Right lobe of liver (tissue), 6 donors: ENCODE measurements at regions not wholly inside any gene's neighbourhood (a gene's known extent, or its start where the extent isn't known, plus 50 kb on each side); places are given as distances from the start of the nearest gene placed in this dataset.

Experiments
- ATAC-seq, 4 donors: fragments of 200-7000 bp; cut with Tn5 transposase; one replicate each; pipeline ENCODE4 v1.9.1; 2020; ENCODE audit warnings: mild to moderate bottlenecking in 4 of 4, moderate library complexity in 4 of 4
- DNase-seq, 3 donors: peaks; one replicate each; pipeline ENCODE4 v3.0.0-alpha.2; 2020
- H3K27ac ChIP-seq, 3 donors: fragments of 200-600 bp; one replicate each; pipeline ENCODE4 v1.8.0; 2022
- H3K27me3 ChIP-seq, 2 donors: fragments of 200-600 bp; one replicate each; pipeline ENCODE4 v1.8.0; 2022
- H3K36me3 ChIP-seq, 4 donors: fragments of 200-600 bp; sonication (generic) in 1 of 4; one replicate each; pipeline versions ENCODE4 v1.5.1 to v1.8.0; 2017 to 2022; ENCODE audit warnings: control low read depth in 1 of 4
- H3K4me1 ChIP-seq, 4 donors: fragments of 200-600 bp; sonication (generic) in 1 of 4; one replicate each; pipeline versions ENCODE4 v1.5.1 to v1.8.0; 2017 to 2022; ENCODE audit warnings: control low read depth in 1 of 4
- H3K4me3 ChIP-seq, 3 donors: fragments of 200-600 bp; one replicate each; pipeline ENCODE4 v1.8.0; 2022
- H3K9me3 ChIP-seq, 4 donors: fragments of 200-600 bp; sonication (generic) in 1 of 4; one replicate each; pipeline versions ENCODE4 v1.5.1 to v1.8.0; 2017 to 2022; ENCODE audit warnings: control low read depth in 1 of 4
- CTCF ChIP-seq, 4 donors: fragments of 200-600 bp in 3 of 4; fragments of 450-650 bp in 1 of 4; IDR thresholded peaks; one replicate each; pipeline versions ENCODE4 v1.5.1 to v1.8.0; 2016 to 2022; ENCODE audit warnings: antibody characterized with exemption in 4 of 4, mild to moderate bottlenecking in 2 of 4
- POLR2A ChIP-seq: fragments of 450-650 bp; IDR thresholded peaks from one replicate; pipeline ENCODE4 v1.6.1; 2017; ENCODE audit warnings: antibody characterized with exemption, mild to moderate bottlenecking
- WGBS: methylation state at CpG from one replicate; pipeline ENCODE4 v1.1.6; 2018; ENCODE audit warnings: low coverage, low lambda C conversion rate; ENCODE audit not compliant: insufficient coverage; ENCODE audit errors: missing lambda C conversion rate; 5-methylcytosine and 5-hydroxymethylcytosine counted together
- intact Hi-C, 2 donors: fragments of 100-400 bp; cut with DNase I; formaldehyde crosslinking; loops; one replicate each; pipeline versions ENCODE4 v1.11.2 to v1.14.1; 2022
- donor health status: DM: no; HTN: yes; CAD: no.
- donor health status: DM: no; HTN: no; CAD: no.
- donor health status: DM: no; HTN: no; CAD: no.
- donor health status: DM: no; HTN: yes; CAD: no.
- donor health status: DM: no; HTN: yes; CAD: no.

GRCh38 chr11:40032331-40032730 is 1427.1 kb downstream of the LRRC4C start:
- TF ChIP-seq CTCF (IDR thresholded peaks at IDR 0.05) (no peak), POLR2A (no peak)
- no peak overlapping the region for H3K4me3 ChIP-seq
- no peaks in the 10 kb centered on the region for H3K36me3 ChIP-seq
- 27% methylated on average over 3 of the region's 3 CpGs for WGBS
- no peak for ATAC-seq
- no peaks in the 10 kb centered on the region for H3K9me3 ChIP-seq
- intact Hi-C loops, result no loop called here
- no peaks in the 10 kb centered on the region for H3K4me1 ChIP-seq
- no peak for DNase-seq
- no peaks in the 10 kb centered on the region for H3K27me3 ChIP-seq
- H3K27ac ChIP-seq, result no peak overlapping the region

GRCh38 chr11:40030867-40031266 is 1428.6 kb downstream of the LRRC4C start:
- no peak for DNase-seq
- Histone ChIP-seq H3K27ac (no peak overlapping the region), H3K9me3 (no peaks in the 10 kb centered on the region), H3K4me3 (no peak overlapping the region), H3K4me1 (no peaks in the 10 kb centered on the region), H3K27me3 (no peaks in the 10 kb centered on the region), H3K36me3 (no peaks in the 10 kb centered on the region)
- WGBS, result 23% methylated on average over 2 of the region's 2 CpGs
- intact Hi-C loops, result no loop called here
- no peak for TF ChIP-seq CTCF (IDR thresholded peaks at IDR 0.05)
- TF ChIP-seq POLR2A, result no peak
- no peak for ATAC-seq

GRCh38 chr11:40029391-40029790 is 1430.1 kb downstream of the LRRC4C start:
- ATAC-seq, result no peak
- H3K4me3 ChIP-seq, result no peak overlapping the region

GRCh38 chr11:40027720-40028119 is 1431.7 kb downstream of the LRRC4C start:
- DNase-seq, result no peak
- H3K9me3 ChIP-seq, result no peaks in the 10 kb centered on the region
- no peak overlapping the region for H3K27ac ChIP-seq
- no peak for ATAC-seq
- no peaks in the 10 kb centered on the region for H3K27me3 ChIP-seq
- H3K36me3 ChIP-seq, result no peaks in the 10 kb centered on the region
- TF ChIP-seq POLR2A (no peak), CTCF (IDR thresholded peaks at IDR 0.05) (no peak)
- WGBS, result 56% methylated on average over 5 of the region's 5 CpGs
- intact Hi-C loops, result no loop called here
- no peak overlapping the region for H3K4me3 ChIP-seq
- H3K4me1 ChIP-seq, result no peaks in the 10 kb centered on the region

More at GRCh38 chr11:40029391-40029790, 1430.1 kb downstream of the LRRC4C start:
- TF ChIP-seq CTCF (IDR thresholded peaks at IDR 0.05) (no peak), POLR2A (no peak)
- no peak overlapping the region for H3K27ac ChIP-seq
- no peaks in the 10 kb centered on the region for H3K4me1 ChIP-seq
- H3K36me3 ChIP-seq, result no peaks in the 10 kb centered on the region
- H3K9me3 ChIP-seq, result no peaks in the 10 kb centered on the region
- DNase-seq, result no peak
- WGBS, result 53% methylated on average over 13 of the region's 13 CpGs
- intact Hi-C loops, result no loop called here
- H3K27me3 ChIP-seq, result no peaks in the 10 kb centered on the region

GRCh38 chr11:40023724-40024123 is 1435.7 kb downstream of the LRRC4C start:
- Histone ChIP-seq H3K36me3 (no peaks in the 10 kb centered on the region), H3K9me3 (no peaks in the 10 kb centered on the region), H3K4me3 (no peak overlapping the region), H3K27me3 (no peaks in the 10 kb centered on the region), H3K27ac (no peak overlapping the region), H3K4me1 (no peaks in the 10 kb centered on the region)
- intact Hi-C loops, result no loop called here
- no peak for TF ChIP-seq POLR2A
- TF ChIP-seq CTCF (IDR thresholded peaks at IDR 0.05), result no peak
- DNase-seq (no peak), ATAC-seq (no peak)
